ENCODE measurements at regions not wholly inside any gene's neighbourhood (a gene's known extent, or its start where the extent isn't known, plus 50 kb on each side); places are given as distances from the start of the nearest gene placed in this dataset.

- no peak overlapping the region for H3K4me3 ChIP-seq (ENCODE audit: low read length)
- no peaks in the 10 kb centered on the region for H3K27me3 ChIP-seq (ENCODE audit: insufficient read depth, low read length)
- no peaks in the 10 kb centered on the region for H3K9me3 ChIP-seq (ENCODE audit: low read depth, low read length)
- H3K4me1 ChIP-seq (ENCODE audit: insufficient read depth, low read length), result no peaks in the 10 kb centered on the region
Measured at GRCh38 chrX:16012250-16012649, 111.1 kb upstream of the GRPR start.

GRCh38 chrX:16005917-16006316 is 117.4 kb upstream of the GRPR start:
- Histone ChIP-seq H3K9me3 (ENCODE audit: low read depth, low read length) (no peaks in the 10 kb centered on the region), H3K4me3 (ENCODE audit: low read length) (no peak overlapping the region), H3K27me3 (ENCODE audit: insufficient read depth, low read length) (no peaks in the 10 kb centered on the region), H3K4me1 (ENCODE audit: insufficient read depth, low read length) (no peaks in the 10 kb centered on the region)

- Histone ChIP-seq H3K4me3 (ENCODE audit: low read length) (no peak overlapping the region), H3K27me3 (ENCODE audit: insufficient read depth, low read length) (no peaks in the 10 kb centered on the region), H3K4me1 (ENCODE audit: insufficient read depth, low read length) (no peaks in the 10 kb centered on the region), H3K9me3 (ENCODE audit: low read depth, low read length) (no peaks in the 10 kb centered on the region)
Measured at GRCh38 chrX:16002185-16002584, 121.2 kb upstream of the GRPR start.

GRCh38 chrX:15998350-15998749 is 125.0 kb upstream of the GRPR start:
- H3K27me3 ChIP-seq (ENCODE audit: insufficient read depth, low read length), result no peaks in the 10 kb centered on the region
- H3K4me1 ChIP-seq (ENCODE audit: insufficient read depth, low read length), result no peaks in the 10 kb centered on the region
- no peak overlapping the region for H3K4me3 ChIP-seq (ENCODE audit: low read length)
- no peaks in the 10 kb centered on the region for H3K9me3 ChIP-seq (ENCODE audit: low read depth, low read length)

GRCh38 chrX:15989716-15990115 is 133.6 kb upstream of the GRPR start:
- Histone ChIP-seq H3K4me1 (ENCODE audit: insufficient read depth, low read length) (no peaks in the 10 kb centered on the region), H3K4me3 (ENCODE audit: low read length) (no peak overlapping the region), H3K27me3 (ENCODE audit: insufficient read depth, low read length) (no peaks in the 10 kb centered on the region), H3K9me3 (ENCODE audit: low read depth, low read length) (no peaks in the 10 kb centered on the region)

GRCh38 chrX:15988661-15989603 is 134.3 kb upstream of the AP1S2 start:
- Histone ChIP-seq H3K4me1 (ENCODE audit: insufficient read depth, low read length) (no peaks in the 10 kb centered on the region), H3K4me3 (ENCODE audit: low read length) (no peak overlapping the region), H3K9me3 (ENCODE audit: low read depth, low read length) (no peaks in the 10 kb centered on the region), H3K27me3 (ENCODE audit: insufficient read depth, low read length) (no peaks in the 10 kb centered on the region)

- no peaks in the 10 kb centered on the region for H3K27me3 ChIP-seq (ENCODE audit: insufficient read depth, low read length)
- H3K4me1 ChIP-seq (ENCODE audit: insufficient read depth, low read length), result no peaks in the 10 kb centered on the region
- H3K4me3 ChIP-seq (ENCODE audit: low read length), result no peak overlapping the region
- no peaks in the 10 kb centered on the region for H3K9me3 ChIP-seq (ENCODE audit: low read depth, low read length)
Measured at GRCh38 chrX:15985937-15986336, 131.3 kb upstream of the AP1S2 start.

GRCh38 chrX:15983034-15983433 is 128.4 kb upstream of the AP1S2 start:
- Histone ChIP-seq H3K4me3 (ENCODE audit: low read length) (no peak overlapping the region), H3K4me1 (ENCODE audit: insufficient read depth, low read length) (peaks cover under 1% of the 10 kb centered on the region), H3K27me3 (ENCODE audit: insufficient read depth, low read length) (no peaks in the 10 kb centered on the region), H3K9me3 (ENCODE audit: low read depth, low read length) (no peaks in the 10 kb centered on the region)

GRCh38 chrX:15977644-15978043 is 123.0 kb upstream of the AP1S2 start:
- Histone ChIP-seq H3K4me1 (ENCODE audit: insufficient read depth, low read length) (peaks cover 37% of the 10 kb centered on the region), H3K4me3 (ENCODE audit: low read length) (no peak overlapping the region), H3K27me3 (ENCODE audit: insufficient read depth, low read length) (no peaks in the 10 kb centered on the region), H3K9me3 (ENCODE audit: low read depth, low read length) (no peaks in the 10 kb centered on the region)

GRCh38 chrX:15976396-15976795 is 121.8 kb upstream of the AP1S2 start:
- no peaks in the 10 kb centered on the region for H3K27me3 ChIP-seq (ENCODE audit: insufficient read depth, low read length)
- H3K4me3 ChIP-seq (ENCODE audit: low read length), result no peak overlapping the region
- no peaks in the 10 kb centered on the region for H3K9me3 ChIP-seq (ENCODE audit: low read depth, low read length)
- peaks cover 37% of the 10 kb centered on the region for H3K4me1 ChIP-seq (ENCODE audit: insufficient read depth, low read length)

- H3K27me3 ChIP-seq (ENCODE audit: insufficient read depth, low read length), result no peaks in the 10 kb centered on the region
- no peaks in the 10 kb centered on the region for H3K9me3 ChIP-seq (ENCODE audit: low read depth, low read length)
Measured at GRCh38 chrX:15973946-15974345, 119.3 kb upstream of the AP1S2 start.

GRCh38 chrX:15973299-15973698 is 118.7 kb upstream of the AP1S2 start:
- Histone ChIP-seq H3K9me3 (ENCODE audit: low read depth, low read length) (no peaks in the 10 kb centered on the region), H3K27me3 (ENCODE audit: insufficient read depth, low read length) (no peaks in the 10 kb centered on the region), H3K4me3 (ENCODE audit: low read length) (no peak overlapping the region), H3K4me1 (ENCODE audit: insufficient read depth, low read length) (peaks cover 37% of the 10 kb centered on the region)

More at GRCh38 chrX:15973946-15974345, 119.3 kb upstream of the AP1S2 start:
- H3K4me3 ChIP-seq (ENCODE audit: low read length), result no peak overlapping the region
- H3K4me1 ChIP-seq (ENCODE audit: insufficient read depth, low read length), result peaks cover 37% of the 10 kb centered on the region

- no peaks in the 10 kb centered on the region for H3K27me3 ChIP-seq (ENCODE audit: insufficient read depth, low read length)
- H3K4me1 ChIP-seq (ENCODE audit: insufficient read depth, low read length), result peaks cover 23% of the 10 kb centered on the region
- H3K4me3 ChIP-seq (ENCODE audit: low read length), result no peak overlapping the region
- no peaks in the 10 kb centered on the region for H3K9me3 ChIP-seq (ENCODE audit: low read depth, low read length)
Measured at GRCh38 chrX:15971696-15972095, 117.1 kb upstream of the AP1S2 start.

- no peaks in the 10 kb centered on the region for H3K4me1 ChIP-seq (ENCODE audit: insufficient read depth, low read length)
- no peak overlapping the region for H3K4me3 ChIP-seq (ENCODE audit: low read length)
- H3K27me3 ChIP-seq (ENCODE audit: insufficient read depth, low read length), result no peaks in the 10 kb centered on the region
- no peaks in the 10 kb centered on the region for H3K9me3 ChIP-seq (ENCODE audit: low read depth, low read length)
Measured at GRCh38 chrX:15963858-15964257, 109.2 kb upstream of the AP1S2 start.

GRCh38 chrX:15960237-15960636 is 105.6 kb upstream of the AP1S2 start:
- H3K9me3 ChIP-seq (ENCODE audit: low read depth, low read length), result no peaks in the 10 kb centered on the region
- no peak overlapping the region for H3K4me3 ChIP-seq (ENCODE audit: low read length)
- no peaks in the 10 kb centered on the region for H3K27me3 ChIP-seq (ENCODE audit: insufficient read depth, low read length)
- H3K4me1 ChIP-seq (ENCODE audit: insufficient read depth, low read length), result no peaks in the 10 kb centered on the region

- no peaks in the 10 kb centered on the region for H3K9me3 ChIP-seq (ENCODE audit: low read depth, low read length)
- no peaks in the 10 kb centered on the region for H3K4me1 ChIP-seq (ENCODE audit: insufficient read depth, low read length)
- H3K27me3 ChIP-seq (ENCODE audit: insufficient read depth, low read length), result no peaks in the 10 kb centered on the region
- H3K4me3 ChIP-seq (ENCODE audit: low read length), result no peak overlapping the region
Measured at GRCh38 chrX:15956681-15957080, 102.1 kb upstream of the AP1S2 start.
